Bronchial epithelial cell (primary cell): ENCODE measurements at regions not wholly inside any gene's neighbourhood (a gene's known extent, or its start where the extent isn't known, plus 50 kb on each side); places are given as distances from the start of the nearest gene placed in this dataset.

Experiments
- DNase-seq: peaks from one replicate; pipeline ENCODE4 v3.0.0-alpha.2; 2010; ENCODE audit warnings: low read depth
- FAIRE-seq: peaks from 2 replicates; lab custom pipeline; 2011; peaks lifted over from hg19 to GRCh38; lab: Jason Lieb, UNC
- H3K27me3 ChIP-seq: 2 replicates; pipeline ENCODE4 v1.5.1; 2011; ENCODE audit warnings: low read length; ENCODE audit not compliant: control insufficient read depth, insufficient read depth
- H3K36me3 ChIP-seq: 2 replicates; pipeline ENCODE4 v1.5.1; 2011; ENCODE audit warnings: low read length; ENCODE audit not compliant: control insufficient read depth, insufficient read depth
- H3K4me3 ChIP-seq: 2 replicates; pipeline ENCODE4 v1.5.1; 2011; ENCODE audit warnings: mild to moderate bottlenecking, low read depth, low read length, control low read depth
- CTCF ChIP-seq: IDR thresholded peaks from 2 replicates; pipeline ENCODE4 v1.5.1; 2011; ENCODE audit warnings: mild to moderate bottlenecking, moderate library complexity, low read length, control low read depth, inconsistent platforms; ENCODE audit not compliant: insufficient read depth, severe bottlenecking

GRCh38 chr11:33554219-33554618 lies 146.4 kb downstream of the C11orf91 start:
- Histone ChIP-seq H3K4me3 (no peak overlapping the region), H3K27me3 (no peaks in the 10 kb centered on the region), H3K36me3 (no peaks in the 10 kb centered on the region)
- no peak for TF ChIP-seq CTCF
- DNase-seq (no peak), FAIRE-seq (no peak)

GRCh38 chr11:33553486-33553885 lies 147.1 kb downstream of the C11orf91 start:
- Histone ChIP-seq H3K27me3 (no peaks in the 10 kb centered on the region), H3K4me3 (no peak overlapping the region), H3K36me3 (no peaks in the 10 kb centered on the region)
- no peak for FAIRE-seq
- no peak for TF ChIP-seq CTCF
- peak; percentile 66 for DNase-seq

GRCh38 chr11:33552756-33553155 lies 147.9 kb downstream of the C11orf91 start:
- no peak for FAIRE-seq

GRCh38 chr11:33551051-33551450 lies 149.6 kb downstream of the C11orf91 start:
- no peaks in the 10 kb centered on the region for H3K27me3 ChIP-seq
- no peak for TF ChIP-seq CTCF
- DNase-seq (no peak), FAIRE-seq (no peak)
- H3K36me3 ChIP-seq: no peaks in the 10 kb centered on the region
- H3K4me3 ChIP-seq: no peak overlapping the region

More at GRCh38 chr11:33552756-33553155, 147.9 kb downstream of the C11orf91 start:
- Histone ChIP-seq H3K36me3 (no peaks in the 10 kb centered on the region), H3K27me3 (no peaks in the 10 kb centered on the region), H3K4me3 (no peak overlapping the region)
- TF ChIP-seq CTCF: no peak
- DNase-seq: peak; percentile 64

- no peak for FAIRE-seq
- Histone ChIP-seq H3K27me3 (no peaks in the 10 kb centered on the region), H3K36me3 (no peaks in the 10 kb centered on the region), H3K4me3 (no peak overlapping the region)
- DNase-seq: no peak
- no peak for TF ChIP-seq CTCF
Observed at GRCh38 chr11:33549483-33549882, 151.1 kb downstream of the C11orf91 start.

GRCh38 chr11:33545931-33546330 lies 154.7 kb downstream of the C11orf91 start:
- Histone ChIP-seq H3K36me3 (no peaks in the 10 kb centered on the region), H3K4me3 (no peak overlapping the region), H3K27me3 (no peaks in the 10 kb centered on the region)
- no peak for TF ChIP-seq CTCF
- FAIRE-seq (no peak), DNase-seq (peak; percentile 58)
